ENCODE measurements at regions not wholly inside any gene's neighbourhood (a gene's known extent, or its start where the extent isn't known, plus 50 kb on each side); places are given as distances from the start of the nearest gene placed in this dataset.

- TF ChIP-seq CTCF (IDR thresholded peaks at IDR 0.05), result no peak
- TF ChIP-seq ZNF232 (CRISPR knock-in tag; IDR thresholded peaks at IDR 0.05), result no peak
- TF ChIP-seq ESRRA (CRISPR knock-in tag; IDR thresholded peaks at IDR 0.05; ENCODE audit: borderline replicate concordance), result no peak
- TF ChIP-seq IRF1 (CRISPR knock-in tag; IDR thresholded peaks at IDR 0.05), result no peak
- no peak for TF ChIP-seq ELF4 (CRISPR knock-in tag; IDR thresholded peaks at IDR 0.05; ENCODE audit: low read depth)
- no peak for TF ChIP-seq ZNF121 (CRISPR knock-in tag; IDR thresholded peaks at IDR 0.05)
- no peak for TF ChIP-seq IRF2 (CRISPR knock-in tag; IDR thresholded peaks at IDR 0.05; ENCODE audit: borderline replicate concordance, low read depth)
- no peak for TF ChIP-seq TEAD4 (CRISPR knock-in tag; IDR thresholded peaks at IDR 0.05)
Measured at GRCh38 chr3:20878691-20879090, 692.7 kb upstream of the SGO1 start.
